Transverse colon (tissue), 4 donors: ENCODE measurements at regions not wholly inside any gene's neighbourhood (a gene's known extent, or its start where the extent isn't known, plus 50 kb on each side); places are given as distances from the start of the nearest gene placed in this dataset.

Source experiments
- CTCF ChIP-seq, 5 experiments: fragments of 200-600 bp in 3 of 5; fragments of 450-650 bp in 2 of 5; sonication (generic) in 3 of 5; IDR thresholded peaks; 1 replicate in 2 of 5; 2 replicates in 3 of 5; pipeline ENCODE4 v1.5.1; 2016 to 2017; ENCODE audit warnings: antibody characterized with exemption in 5 of 5, inconsistent platforms in 3 of 5, mild to moderate bottlenecking in 2 of 5, moderate library complexity in 1 of 5
- EP300 ChIP-seq: sonication (generic); formaldehyde crosslinking; IDR thresholded peaks from one replicate; pipeline ENCODE4 v1.6.1; 2017; ENCODE audit warnings: antibody characterized with exemption, low read depth
- POLR2A ChIP-seq: fragments of 450-650 bp; IDR thresholded peaks from one replicate; pipeline ENCODE4 v1.6.1; 2016; ENCODE audit warnings: antibody characterized with exemption, mild to moderate bottlenecking, moderate library complexity
- POLR2AphosphoS5 ChIP-seq, 3 donors: sonication (generic); formaldehyde crosslinking; IDR thresholded peaks; one replicate each; pipeline ENCODE4 v1.6.1; 2016; ENCODE audit warnings: antibody characterized with exemption in 3 of 3

- TF ChIP-seq CTCF (IDR thresholded peaks at IDR 0.05) (no peak), POLR2A (no peak), EP300 (no peak), POLR2AphosphoS5 (IDR thresholded peaks at IDR 0.05) (no peak)
These were observed 75.4 kb upstream of the RCN1 start for GRCh38 chr11:32015427-32015826.
